ENCODE measurements at regions not wholly inside any gene's neighbourhood (a gene's known extent, or its start where the extent isn't known, plus 50 kb on each side); places are given as distances from the start of the nearest gene placed in this dataset.
"Not testable (repeated sequence)": the region's sequence is repeated elsewhere in the genome, so short reads cannot be mapped to it uniquely, and the experiment has no call there.

DNA sequence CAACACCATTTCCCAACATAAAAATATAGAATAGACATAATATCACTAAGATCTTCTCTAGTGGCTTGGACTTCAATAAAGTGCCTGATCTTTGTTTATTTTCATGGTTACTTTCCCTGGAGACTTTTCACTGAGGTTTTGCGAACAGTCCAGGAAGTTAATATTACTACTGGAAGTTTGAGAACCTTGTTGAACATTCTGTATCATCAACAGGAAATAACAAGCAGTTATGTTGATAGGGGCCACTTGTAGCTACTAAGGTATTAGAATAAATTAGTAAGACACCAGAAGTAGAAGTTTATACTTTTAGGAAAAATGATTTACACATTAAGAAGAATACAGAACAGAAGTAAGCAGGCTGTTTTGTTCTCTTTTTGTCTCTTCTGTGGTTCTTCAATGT lies 180.2 kb downstream of the TFAP2B start:
- H3K27me3 ChIP-seq (ENCODE audit: control insufficient read depth, insufficient read depth, low read length): no peaks in the 10 kb centered on the region
- no peak overlapping the region for H3K4me3 ChIP-seq (ENCODE audit: insufficient read depth, low read depth, low read length)
- no peak for DNase-seq

DNA sequence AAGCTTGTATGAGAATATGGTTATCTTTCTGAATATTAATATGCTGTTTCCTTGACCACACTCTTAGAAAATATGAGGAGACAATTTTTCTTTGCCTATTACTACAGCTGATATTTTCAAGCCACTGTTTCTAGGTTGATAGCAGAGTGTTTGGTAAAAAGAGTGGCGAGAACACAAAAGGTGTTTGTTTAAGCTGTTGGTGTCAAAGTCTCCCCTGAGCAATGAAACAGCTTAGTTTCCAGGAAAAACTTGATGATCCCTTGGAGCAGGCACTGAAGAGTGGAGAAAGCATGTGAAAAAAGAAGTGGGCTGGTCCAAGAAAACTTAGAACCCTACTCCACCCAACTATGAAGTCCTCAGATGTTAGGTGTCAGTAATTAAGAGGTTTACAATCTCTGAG lies 182.7 kb downstream of the TFAP2B start:
- Histone ChIP-seq H3K27me3 (ENCODE audit: control insufficient read depth, insufficient read depth, low read length) (no peaks in the 10 kb centered on the region), H3K36me3 (replicated peaks; ENCODE audit: control insufficient read depth, insufficient read depth, low read length) (no peaks in the 10 kb centered on the region), H3K4me3 (ENCODE audit: insufficient read depth, low read depth, low read length) (no peak overlapping the region)
- no peak for DNase-seq

More for the DNA sequence above, 180.2 kb downstream of the TFAP2B start:
- H3K36me3 ChIP-seq (replicated peaks; ENCODE audit: control insufficient read depth, insufficient read depth, low read length): no peaks in the 10 kb centered on the region

DNA sequence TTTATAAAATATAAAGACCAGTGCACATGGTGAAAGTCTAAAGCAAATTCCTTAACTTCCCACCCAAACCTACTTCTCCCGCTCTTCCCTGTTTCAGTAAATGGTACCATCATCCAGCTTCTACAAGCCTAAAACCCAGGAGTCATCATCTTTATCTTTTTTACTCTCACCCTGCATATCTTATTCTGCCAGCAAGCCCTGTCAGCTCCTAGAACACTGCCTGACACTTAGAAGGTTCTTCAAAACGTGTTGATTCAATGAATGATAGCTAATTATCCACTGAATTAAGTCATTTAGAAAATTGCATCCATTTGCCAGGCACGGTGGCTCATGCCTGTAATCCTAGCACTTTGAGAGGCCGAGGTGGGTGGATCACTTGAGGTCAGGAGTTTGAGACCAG lies 185.7 kb downstream of the TFAP2B start:
- no peak overlapping the region for H3K4me3 ChIP-seq (ENCODE audit: insufficient read depth, low read depth, low read length)
- no peak for DNase-seq
- H3K36me3 ChIP-seq (replicated peaks; ENCODE audit: control insufficient read depth, insufficient read depth, low read length): no peaks in the 10 kb centered on the region

DNA sequence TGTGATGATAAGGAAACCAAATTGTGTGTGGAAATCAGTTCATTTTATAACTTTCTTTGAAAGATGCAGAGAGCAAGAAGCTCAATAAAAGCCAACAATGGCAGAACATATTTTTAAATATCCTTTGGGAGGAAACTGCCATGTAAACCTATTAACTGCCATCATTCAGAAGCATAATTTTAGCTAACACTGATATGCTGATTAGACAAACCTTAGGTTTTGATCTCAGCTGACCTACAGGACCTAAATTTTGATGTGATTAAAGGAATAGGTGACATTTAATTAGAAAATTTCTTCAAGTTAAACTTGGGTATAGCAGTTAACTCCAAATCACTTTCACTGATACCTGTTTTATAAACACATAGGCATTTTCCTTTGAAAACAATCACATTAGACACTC lies 187.1 kb downstream of the TFAP2B start:
- Histone ChIP-seq H3K27me3 (ENCODE audit: control insufficient read depth, insufficient read depth, low read length) (no peaks in the 10 kb centered on the region), H3K36me3 (replicated peaks; ENCODE audit: control insufficient read depth, insufficient read depth, low read length) (no peaks in the 10 kb centered on the region), H3K4me3 (ENCODE audit: insufficient read depth, low read depth, low read length) (no peak overlapping the region)
- no peak for DNase-seq

More for the DNA sequence above, 185.7 kb downstream of the TFAP2B start:
- H3K27me3 ChIP-seq (ENCODE audit: control insufficient read depth, insufficient read depth, low read length): no peaks in the 10 kb centered on the region

GRCh38 chr6:51007237-51007636 lies 188.6 kb downstream of the TFAP2B start:
- H3K27me3 ChIP-seq (ENCODE audit: control insufficient read depth, insufficient read depth, low read length): no peaks in the 10 kb centered on the region
- H3K36me3 ChIP-seq (replicated peaks; ENCODE audit: control insufficient read depth, insufficient read depth, low read length): no peaks in the 10 kb centered on the region
- no peak overlapping the region for H3K4me3 ChIP-seq (ENCODE audit: insufficient read depth, low read depth, low read length)
- DNase-seq: no peak

DNA sequence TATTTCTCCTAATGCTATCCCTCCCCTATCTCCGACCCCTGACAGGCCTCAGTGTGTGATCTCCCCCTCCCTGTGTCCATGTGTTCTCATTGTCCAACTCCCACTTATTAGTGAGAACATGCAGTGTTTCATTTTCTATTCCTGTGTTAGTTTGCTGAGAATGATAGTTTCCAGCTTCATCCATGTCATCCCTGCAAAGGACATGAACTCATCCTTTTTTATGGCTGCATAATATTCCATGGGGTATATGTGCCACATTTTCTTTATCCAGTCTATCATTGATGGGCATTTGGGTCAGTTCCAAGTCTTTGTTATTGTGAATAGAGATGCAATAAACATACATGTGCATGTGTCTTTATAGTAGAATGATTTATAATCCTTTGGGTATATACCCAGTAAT lies 190.0 kb downstream of the TFAP2B start:
- not testable (repeated sequence) for H3K27me3 ChIP-seq (ENCODE audit: control insufficient read depth, insufficient read depth, low read length); DNase-seq; H3K4me3 ChIP-seq (ENCODE audit: insufficient read depth, low read depth, low read length); H3K36me3 ChIP-seq (replicated peaks; ENCODE audit: control insufficient read depth, insufficient read depth, low read length)

DNA sequence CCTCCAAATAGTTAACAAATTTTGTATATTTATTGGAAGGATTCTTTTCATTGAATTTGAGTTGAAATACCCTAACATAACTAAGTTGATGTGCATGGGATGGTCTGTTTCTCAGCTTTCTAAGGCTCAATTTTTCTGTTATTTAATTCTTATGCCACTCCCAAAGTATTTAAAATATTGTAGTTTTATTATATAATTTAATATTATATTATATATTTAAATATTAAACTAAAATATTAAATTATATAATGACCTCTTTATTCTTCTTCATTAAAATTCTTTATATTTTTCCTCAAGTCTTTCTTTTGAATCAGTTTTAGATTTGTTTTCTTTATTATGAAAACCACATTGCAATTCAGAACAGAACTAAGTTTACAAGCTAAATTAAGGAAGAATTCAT lies 194.7 kb downstream of the TFAP2B start:
- no peaks in the 10 kb centered on the region for H3K36me3 ChIP-seq (replicated peaks; ENCODE audit: control insufficient read depth, insufficient read depth, low read length)
- DNase-seq: no peak
- H3K27me3 ChIP-seq (ENCODE audit: control insufficient read depth, insufficient read depth, low read length): no peaks in the 10 kb centered on the region
- no peak overlapping the region for H3K4me3 ChIP-seq (ENCODE audit: insufficient read depth, low read depth, low read length)

GRCh38 chr6:51015394-51015793 lies 196.7 kb downstream of the TFAP2B start:
- no peaks in the 10 kb centered on the region for H3K36me3 ChIP-seq (replicated peaks; ENCODE audit: control insufficient read depth, insufficient read depth, low read length)
- H3K4me3 ChIP-seq (ENCODE audit: insufficient read depth, low read depth, low read length): no peak overlapping the region
- no peaks in the 10 kb centered on the region for H3K27me3 ChIP-seq (ENCODE audit: control insufficient read depth, insufficient read depth, low read length)
- no peak for DNase-seq

GRCh38 chr6:51016489-51016888 lies 197.8 kb downstream of the TFAP2B start:
- DNase-seq: no peak
- Histone ChIP-seq H3K4me3 (ENCODE audit: insufficient read depth, low read depth, low read length) (no peak overlapping the region), H3K36me3 (replicated peaks; ENCODE audit: control insufficient read depth, insufficient read depth, low read length) (no peaks in the 10 kb centered on the region), H3K27me3 (ENCODE audit: control insufficient read depth, insufficient read depth, low read length) (no peaks in the 10 kb centered on the region)

GRCh38 chr6:51019806-51020205 lies 201.1 kb downstream of the TFAP2B start:
- Histone ChIP-seq H3K27me3 (ENCODE audit: control insufficient read depth, insufficient read depth, low read length) (no peaks in the 10 kb centered on the region), H3K4me3 (ENCODE audit: insufficient read depth, low read depth, low read length) (no peak overlapping the region), H3K36me3 (replicated peaks; ENCODE audit: control insufficient read depth, insufficient read depth, low read length) (no peaks in the 10 kb centered on the region)
- no peak for DNase-seq

DNA sequence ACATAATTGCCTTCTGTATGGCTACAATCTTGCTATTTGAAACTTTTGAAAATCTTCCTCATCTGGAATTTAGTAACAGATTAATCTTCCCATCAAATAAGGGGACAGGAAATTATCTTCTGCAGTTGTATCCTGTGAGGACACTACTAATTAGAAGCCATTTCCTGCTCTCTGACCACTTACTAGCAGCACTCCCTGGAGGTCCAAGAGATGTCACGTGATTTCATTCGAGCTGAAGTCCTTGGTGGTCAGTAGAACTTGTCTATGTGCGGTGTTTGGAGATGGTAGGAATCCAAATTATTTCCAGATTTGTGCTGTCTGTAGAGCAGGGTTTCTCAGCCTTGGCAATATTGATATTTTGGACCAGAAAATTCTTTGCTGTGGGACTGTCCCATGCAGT lies 202.5 kb downstream of the TFAP2B start:
- Histone ChIP-seq H3K36me3 (replicated peaks; ENCODE audit: control insufficient read depth, insufficient read depth, low read length) (no peaks in the 10 kb centered on the region), H3K27me3 (ENCODE audit: control insufficient read depth, insufficient read depth, low read length) (no peaks in the 10 kb centered on the region), H3K4me3 (ENCODE audit: insufficient read depth, low read depth, low read length) (no peak overlapping the region)
- DNase-seq: no peak

DNA sequence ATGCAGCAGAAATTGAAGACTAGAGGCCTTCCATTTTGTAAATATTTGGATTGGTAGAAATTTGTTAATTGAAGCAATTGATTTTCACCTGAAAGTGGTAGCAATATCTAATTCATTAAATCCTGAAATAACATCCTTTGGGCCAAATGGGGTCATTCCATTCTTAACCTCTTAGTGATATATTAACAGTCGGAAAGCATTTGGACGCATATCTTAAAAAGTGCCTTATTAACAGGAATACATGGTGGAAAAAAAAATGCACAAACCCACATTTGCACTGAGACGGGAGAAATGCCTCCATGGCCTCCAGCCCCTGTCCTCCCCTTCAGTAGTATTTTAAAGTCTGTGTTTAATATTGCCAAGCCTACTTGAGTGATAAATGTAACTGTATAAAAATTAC lies 205.5 kb downstream of the TFAP2B start:
- no peak for DNase-seq
- Histone ChIP-seq H3K27me3 (ENCODE audit: control insufficient read depth, insufficient read depth, low read length) (no peaks in the 10 kb centered on the region), H3K36me3 (replicated peaks; ENCODE audit: control insufficient read depth, insufficient read depth, low read length) (no peaks in the 10 kb centered on the region), H3K4me3 (ENCODE audit: insufficient read depth, low read depth, low read length) (no peak overlapping the region)

DNA sequence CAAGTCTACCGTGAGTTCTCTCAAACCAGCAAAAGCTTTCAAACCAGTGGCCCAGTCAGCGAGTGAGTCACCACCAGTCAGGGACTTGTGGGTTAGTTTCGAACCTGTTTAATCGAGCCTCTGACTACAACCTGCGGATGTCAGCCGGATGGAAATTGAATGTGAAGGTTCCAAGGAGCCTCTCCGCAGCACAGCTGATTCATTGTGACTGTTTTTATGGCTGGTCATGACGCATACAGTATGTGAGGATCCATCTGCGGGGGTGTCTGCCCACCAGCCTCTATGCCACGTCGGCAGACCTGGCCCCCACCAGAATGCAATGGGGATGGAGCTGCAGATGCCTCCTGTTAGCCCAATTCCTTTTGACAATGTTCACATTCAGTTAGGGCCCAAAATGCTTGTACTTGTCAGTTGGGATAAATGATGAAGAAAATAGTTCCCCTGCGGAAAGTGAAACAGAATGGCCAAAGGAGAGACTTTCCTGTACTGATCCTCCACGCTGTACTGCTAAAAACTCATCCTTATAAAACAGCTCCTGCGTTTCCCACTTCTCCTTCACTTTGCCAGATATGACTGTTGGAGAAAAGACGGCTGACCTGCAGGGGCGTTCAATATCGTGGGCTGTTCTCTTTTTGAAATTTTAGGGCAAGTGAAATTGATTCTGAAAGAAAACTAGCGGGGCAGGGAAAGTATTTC lies 206.6 kb downstream of the TFAP2B start:
- Histone ChIP-seq H3K36me3 (replicated peaks; ENCODE audit: control insufficient read depth, insufficient read depth, low read length) (no peaks in the 10 kb centered on the region), H3K27me3 (ENCODE audit: control insufficient read depth, insufficient read depth, low read length) (no peaks in the 10 kb centered on the region), H3K4me3 (ENCODE audit: insufficient read depth, low read depth, low read length) (no peak overlapping the region)
- DNase-seq: no peak

GRCh38 chr6:51027283-51028065 lies 208.8 kb downstream of the TFAP2B start:
- no peak overlapping the region for H3K4me3 ChIP-seq (ENCODE audit: insufficient read depth, low read depth, low read length)
- H3K27me3 ChIP-seq (ENCODE audit: control insufficient read depth, insufficient read depth, low read length): no peaks in the 10 kb centered on the region
- H3K36me3 ChIP-seq (replicated peaks; ENCODE audit: control insufficient read depth, insufficient read depth, low read length): no peaks in the 10 kb centered on the region
- no peak for DNase-seq

DNA sequence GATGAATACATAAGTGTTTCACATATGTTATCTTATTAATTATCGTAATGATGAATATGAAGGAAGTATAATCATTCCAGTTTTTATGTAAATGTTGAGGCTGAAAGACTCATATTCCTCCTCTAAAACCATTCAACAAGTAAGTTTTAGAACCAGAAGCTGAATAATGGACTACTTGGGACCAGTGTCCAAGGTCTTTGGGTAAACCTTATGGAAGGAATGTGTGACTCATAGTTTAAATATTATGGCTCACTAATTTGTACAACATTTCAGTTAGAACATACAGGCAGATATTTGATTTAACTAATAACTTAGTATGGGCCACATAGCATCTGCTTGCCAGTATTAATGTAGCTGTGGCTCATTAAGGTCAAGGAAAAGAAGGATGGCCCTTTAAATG lies 209.6 kb downstream of the TFAP2B start:
- DNase-seq: no peak
- Histone ChIP-seq H3K36me3 (replicated peaks; ENCODE audit: control insufficient read depth, insufficient read depth, low read length) (no peaks in the 10 kb centered on the region), H3K4me3 (ENCODE audit: insufficient read depth, low read depth, low read length) (no peak overlapping the region), H3K27me3 (ENCODE audit: control insufficient read depth, insufficient read depth, low read length) (no peaks in the 10 kb centered on the region)
